Left lung (tissue), 4 donors: ENCODE measurements at regions not wholly inside any gene's neighbourhood (a gene's known extent, or its start where the extent isn't known, plus 50 kb on each side); places are given as distances from the start of the nearest gene placed in this dataset.
"Not testable (repeated sequence)": the region's sequence is repeated elsewhere in the genome, so short reads cannot be mapped to it uniquely, and the experiment has no call there.

ENCODE experiments used
- ATAC-seq: fragments of 200-7000 bp; cut with Tn5 transposase; one replicate; pipeline ENCODE4 v1.9.1; 2020; ENCODE audit warnings: moderate library complexity
- DNase-seq, 4 donors: peaks; one replicate each; pipeline ENCODE4 v3.0.0-alpha.2; 2013 to 2020
- H3K27ac ChIP-seq, 2 donors: fragments of 200-600 bp; sonication (generic) in 1 of 2; one replicate each; pipeline versions ENCODE4 v1.5.0 to v1.8.0; 2020 to 2021
- H3K27me3 ChIP-seq, 2 donors: fragments of 200-600 bp; sonication (generic) in 1 of 2; one replicate each; pipeline versions ENCODE4 v1.5.0 to v1.8.0; 2020 to 2021
- H3K36me3 ChIP-seq, 2 donors: fragments of 200-600 bp; sonication (generic) in 1 of 2; one replicate each; pipeline versions ENCODE4 v1.5.0 to v1.8.0; 2020 to 2021
- H3K4me1 ChIP-seq, 2 donors: fragments of 200-600 bp; one replicate each; pipeline ENCODE4 v1.8.0; 2021
- H3K4me3 ChIP-seq, 2 donors: fragments of 200-600 bp; sonication (generic) in 1 of 2; one replicate each; pipeline versions ENCODE4 v1.5.0 to v1.8.0; 2020 to 2021; ENCODE audit warnings: mild to moderate bottlenecking in 1 of 2
- H3K9me3 ChIP-seq, 2 donors: fragments of 200-600 bp; sonication (generic) in 1 of 2; one replicate each; pipeline versions ENCODE4 v1.5.0 to v1.8.0; 2020 to 2021
- intact Hi-C, 2 donors: fragments of 100-400 bp; cut with DNase I; formaldehyde crosslinking; loops; one replicate each; pipeline versions ENCODE4 v1.11.2 to v1.14.2; 2022
- TF ChIP-seq, protein P1 (sequence below), 2 donors: fragments of 200-600 bp; sonication (generic) in 1 of 2; IDR thresholded peaks; one replicate each; pipeline versions ENCODE4 v1.5.0 to v1.8.0; 2021; ENCODE audit warnings: antibody characterized with exemption in 2 of 2
- donor health status: DM: no; HTN: yes; CAD: no.
- donor health status: DM: no; HTN: no; CAD: no.

- TF ChIP-seq, protein P1, sequence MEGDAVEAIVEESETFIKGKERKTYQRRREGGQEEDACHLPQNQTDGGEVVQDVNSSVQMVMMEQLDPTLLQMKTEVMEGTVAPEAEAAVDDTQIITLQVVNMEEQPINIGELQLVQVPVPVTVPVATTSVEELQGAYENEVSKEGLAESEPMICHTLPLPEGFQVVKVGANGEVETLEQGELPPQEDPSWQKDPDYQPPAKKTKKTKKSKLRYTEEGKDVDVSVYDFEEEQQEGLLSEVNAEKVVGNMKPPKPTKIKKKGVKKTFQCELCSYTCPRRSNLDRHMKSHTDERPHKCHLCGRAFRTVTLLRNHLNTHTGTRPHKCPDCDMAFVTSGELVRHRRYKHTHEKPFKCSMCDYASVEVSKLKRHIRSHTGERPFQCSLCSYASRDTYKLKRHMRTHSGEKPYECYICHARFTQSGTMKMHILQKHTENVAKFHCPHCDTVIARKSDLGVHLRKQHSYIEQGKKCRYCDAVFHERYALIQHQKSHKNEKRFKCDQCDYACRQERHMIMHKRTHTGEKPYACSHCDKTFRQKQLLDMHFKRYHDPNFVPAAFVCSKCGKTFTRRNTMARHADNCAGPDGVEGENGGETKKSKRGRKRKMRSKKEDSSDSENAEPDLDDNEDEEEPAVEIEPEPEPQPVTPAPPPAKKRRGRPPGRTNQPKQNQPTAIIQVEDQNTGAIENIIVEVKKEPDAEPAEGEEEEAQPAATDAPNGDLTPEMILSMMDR (IDR thresholded peaks at IDR 0.05): no peak
- Histone ChIP-seq H3K36me3 (no peaks in the 10 kb centered on the region), H3K4me3 (no peak overlapping the region), H3K27me3 (no peaks in the 10 kb centered on the region), H3K9me3 (no peaks in the 10 kb centered on the region), H3K4me1 (no peaks in the 10 kb centered on the region), H3K27ac (no peak overlapping the region)
- DNase-seq: no peak
- intact Hi-C loops: no loop called here
- ATAC-seq: no peak
Observed at GRCh38 chr13:44692173-44692713, 116.1 kb upstream of the TSC22D1 start.

- H3K27ac ChIP-seq: no peak overlapping the region
Observed at GRCh38 chr13:44690376-44690775, 114.2 kb upstream of the TSC22D1 start.

GRCh38 chr13:44688652-44689051 lies 112.5 kb upstream of the TSC22D1 start:
- Histone ChIP-seq H3K9me3 (no peaks in the 10 kb centered on the region), H3K4me1 (no peaks in the 10 kb centered on the region), H3K27ac (no peak overlapping the region), H3K4me3 (no peak overlapping the region), H3K36me3 (no peaks in the 10 kb centered on the region), H3K27me3 (no peaks in the 10 kb centered on the region)
- ATAC-seq: no peak
- intact Hi-C loops: no loop called here
- DNase-seq: no peak
- TF ChIP-seq, protein P1 (IDR thresholded peaks at IDR 0.05): no peak

More at GRCh38 chr13:44690376-44690775, 114.2 kb upstream of the TSC22D1 start:
- no peaks in the 10 kb centered on the region for H3K36me3 ChIP-seq
- intact Hi-C loops: no loop called here
- no peaks in the 10 kb centered on the region for H3K9me3 ChIP-seq
- no peaks in the 10 kb centered on the region for H3K27me3 ChIP-seq
- no peak for ATAC-seq
- no peak for DNase-seq
- no peaks in the 10 kb centered on the region for H3K4me1 ChIP-seq
- TF ChIP-seq, protein P1 (IDR thresholded peaks at IDR 0.05): no peak
- no peak overlapping the region for H3K4me3 ChIP-seq

DNA sequence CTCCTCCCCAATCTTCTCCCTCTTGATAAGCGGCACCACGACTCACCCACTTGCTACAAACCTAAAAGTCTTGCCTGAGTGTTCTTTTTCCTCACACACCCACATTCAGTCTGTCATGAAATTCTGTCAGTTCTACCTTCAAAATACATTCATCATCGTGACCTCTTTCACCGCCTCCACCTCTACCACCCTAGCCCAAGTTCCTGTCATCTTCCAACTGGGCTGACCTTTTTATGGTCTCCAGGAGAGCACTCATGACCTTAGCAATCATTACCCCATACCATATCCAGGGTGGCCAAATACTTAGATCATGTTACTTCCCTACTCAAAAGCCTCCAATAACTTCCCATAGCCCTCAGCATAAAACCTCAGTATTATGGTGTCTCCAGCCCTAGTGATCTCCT lies 110.4 kb upstream of the TSC22D1 start:
- Histone ChIP-seq H3K27me3 (no peaks in the 10 kb centered on the region), H3K4me1 (no peaks in the 10 kb centered on the region), H3K27ac (no peak overlapping the region), H3K36me3 (no peaks in the 10 kb centered on the region), H3K4me3 (no peak overlapping the region), H3K9me3 (no peaks in the 10 kb centered on the region)
- TF ChIP-seq, protein P1 (IDR thresholded peaks at IDR 0.05): no peak
- ATAC-seq: no peak
- no peak for DNase-seq
- intact Hi-C loops: no loop called here

- H3K4me1 ChIP-seq: no peaks in the 10 kb centered on the region
- no peaks in the 10 kb centered on the region for H3K36me3 ChIP-seq
- TF ChIP-seq, protein P1 (IDR thresholded peaks at IDR 0.05): no peak
- no peak overlapping the region for H3K27ac ChIP-seq
- intact Hi-C loops: no loop called here
- no peaks in the 10 kb centered on the region for H3K9me3 ChIP-seq
- ATAC-seq (no peak), DNase-seq (no peak)
- H3K27me3 ChIP-seq: no peaks in the 10 kb centered on the region
- H3K4me3 ChIP-seq: no peak overlapping the region
Observed at GRCh38 chr13:44685641-44686040, 109.5 kb upstream of the TSC22D1 start.

DNA sequence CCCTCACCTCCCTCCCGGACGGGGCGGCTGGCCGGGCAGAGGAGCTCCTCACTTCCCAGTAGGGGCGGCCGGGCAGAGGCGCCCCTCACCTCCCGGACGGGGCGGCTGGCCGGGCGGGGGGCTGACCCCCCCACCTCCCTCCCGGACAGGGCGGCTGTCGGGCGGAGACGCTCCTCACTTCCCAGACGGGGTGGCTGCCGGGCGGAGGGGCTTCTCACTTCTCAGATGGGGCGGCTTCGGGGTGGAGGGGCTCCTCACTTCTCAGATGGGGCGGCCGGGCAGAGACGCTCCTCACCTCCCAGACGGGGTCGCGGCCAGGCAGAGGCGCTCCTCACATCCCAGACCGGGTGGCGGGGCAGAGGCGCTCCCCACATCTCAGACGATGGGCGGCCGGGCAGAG lies 106.3 kb upstream of the TSC22D1 start:
- intact Hi-C loops, H3K4me3 ChIP-seq, H3K27me3 ChIP-seq, H3K4me1 ChIP-seq, DNase-seq, ATAC-seq, H3K36me3 ChIP-seq, H3K9me3 ChIP-seq, H3K27ac ChIP-seq: not testable (repeated sequence)
